ENCODE measurements at regions not wholly inside any gene's neighbourhood (a gene's known extent, or its start where the extent isn't known, plus 50 kb on each side); places are given as distances from the start of the nearest gene placed in this dataset.

DNA sequence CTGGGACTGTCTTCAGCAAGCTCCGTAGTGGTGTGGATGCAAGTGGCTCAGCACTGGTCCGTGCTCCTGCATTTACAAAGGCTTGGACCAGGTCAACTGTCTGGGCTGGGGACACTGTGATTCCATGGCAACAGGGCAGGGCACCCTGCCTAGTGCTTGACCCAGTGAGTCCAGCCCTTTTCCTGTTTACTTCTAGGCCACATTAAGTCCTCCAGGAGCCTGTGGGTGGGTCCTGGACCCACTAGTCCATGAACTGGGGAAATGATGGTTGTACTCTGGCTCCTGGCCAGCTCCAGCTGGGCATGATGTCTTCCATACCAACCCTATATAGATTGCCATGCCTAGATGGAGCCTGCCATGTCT is 152.0 kb downstream of the RPS24 start:
- no peaks in the 10 kb centered on the region for H3K36me3 ChIP-seq
- WGBS, 2 donors = 90% methylated on average over 2 of the region's 2 CpGs; no CpG with 5 or more reads in 1 of the 2 donors
- H3K9me3 ChIP-seq = no peaks in the 10 kb centered on the region
- no peak overlapping the region for H3K27ac ChIP-seq
- H3K4me3 ChIP-seq = no peak overlapping the region
- peak in 1 of 2 donors; percentile 9 for DNase-seq (ENCODE audit: low spot score in 2 of 2)
- H3K27me3 ChIP-seq = no peaks in the 10 kb centered on the region
- TF ChIP-seq, protein P1, sequence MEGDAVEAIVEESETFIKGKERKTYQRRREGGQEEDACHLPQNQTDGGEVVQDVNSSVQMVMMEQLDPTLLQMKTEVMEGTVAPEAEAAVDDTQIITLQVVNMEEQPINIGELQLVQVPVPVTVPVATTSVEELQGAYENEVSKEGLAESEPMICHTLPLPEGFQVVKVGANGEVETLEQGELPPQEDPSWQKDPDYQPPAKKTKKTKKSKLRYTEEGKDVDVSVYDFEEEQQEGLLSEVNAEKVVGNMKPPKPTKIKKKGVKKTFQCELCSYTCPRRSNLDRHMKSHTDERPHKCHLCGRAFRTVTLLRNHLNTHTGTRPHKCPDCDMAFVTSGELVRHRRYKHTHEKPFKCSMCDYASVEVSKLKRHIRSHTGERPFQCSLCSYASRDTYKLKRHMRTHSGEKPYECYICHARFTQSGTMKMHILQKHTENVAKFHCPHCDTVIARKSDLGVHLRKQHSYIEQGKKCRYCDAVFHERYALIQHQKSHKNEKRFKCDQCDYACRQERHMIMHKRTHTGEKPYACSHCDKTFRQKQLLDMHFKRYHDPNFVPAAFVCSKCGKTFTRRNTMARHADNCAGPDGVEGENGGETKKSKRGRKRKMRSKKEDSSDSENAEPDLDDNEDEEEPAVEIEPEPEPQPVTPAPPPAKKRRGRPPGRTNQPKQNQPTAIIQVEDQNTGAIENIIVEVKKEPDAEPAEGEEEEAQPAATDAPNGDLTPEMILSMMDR (IDR thresholded peaks at IDR 0.05) = no peak
- peaks cover 0 to 10% (median 0%) of the 10 kb centered on the region in 4 donors for H3K4me1 ChIP-seq

DNA sequence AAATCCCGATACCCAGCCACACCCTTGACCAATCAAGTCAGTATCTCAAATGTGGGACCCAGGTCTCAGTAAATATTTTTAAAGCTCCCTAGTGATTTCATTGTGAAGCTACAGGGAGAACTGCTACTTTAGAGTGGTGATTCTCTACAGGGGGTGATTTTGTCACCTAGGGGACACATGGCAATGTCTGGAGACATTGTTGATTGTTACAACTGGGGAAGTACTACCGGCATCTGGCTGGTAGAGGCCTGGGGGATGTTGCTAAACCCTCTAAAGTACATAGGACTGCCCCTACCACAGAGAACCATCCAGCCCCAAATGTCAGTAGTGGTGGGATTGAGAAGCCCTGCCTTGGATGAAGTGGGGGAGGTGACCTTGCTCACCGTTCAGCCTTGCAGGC is 152.9 kb downstream of the RPS24 start:
- peaks cover 0 to 10% (median 0%) of the 10 kb centered on the region in 4 donors for H3K4me1 ChIP-seq
- H3K9me3 ChIP-seq = no peaks in the 10 kb centered on the region
- H3K36me3 ChIP-seq = no peaks in the 10 kb centered on the region
- no peak overlapping the region for H3K4me3 ChIP-seq
- DNase-seq (ENCODE audit: low spot score in 2 of 2) = no peak
- TF ChIP-seq POLR2A (IDR thresholded peaks at IDR 0.05) = no peak
- TF ChIP-seq EP300 (IDR thresholded peaks at IDR 0.05) = no peak
- TF ChIP-seq, protein P1 (IDR thresholded peaks at IDR 0.05) = no peak
- WGBS, 2 donors = 73 to 81% methylated on average over 3 of the region's 3 CpGs
- H3K27ac ChIP-seq = no peak overlapping the region
- no peaks in the 10 kb centered on the region for H3K27me3 ChIP-seq

- no peak for DNase-seq (ENCODE audit: low spot score in 2 of 2)
- Histone ChIP-seq H3K9me3 (peaks cover 0 to 1% (median 0%) of the 10 kb centered on the region in 4 donors), H3K4me1 (peaks cover 0 to 10% (median 0%) of the 10 kb centered on the region in 4 donors), H3K4me3 (no peak overlapping the region), H3K27ac (no peak overlapping the region), H3K36me3 (no peaks in the 10 kb centered on the region), H3K27me3 (no peaks in the 10 kb centered on the region)
- WGBS, 2 donors = 95 to 100% methylated on average over 2 of the region's 2 CpGs
- TF ChIP-seq, protein P1 (IDR thresholded peaks at IDR 0.05) = no peak
- TF ChIP-seq POLR2A (IDR thresholded peaks at IDR 0.05) = no peak
- no peak for TF ChIP-seq EP300 (IDR thresholded peaks at IDR 0.05)
These were observed 153.7 kb downstream of the RPS24 start for GRCh38 chr10:78187371-78187770.

DNA sequence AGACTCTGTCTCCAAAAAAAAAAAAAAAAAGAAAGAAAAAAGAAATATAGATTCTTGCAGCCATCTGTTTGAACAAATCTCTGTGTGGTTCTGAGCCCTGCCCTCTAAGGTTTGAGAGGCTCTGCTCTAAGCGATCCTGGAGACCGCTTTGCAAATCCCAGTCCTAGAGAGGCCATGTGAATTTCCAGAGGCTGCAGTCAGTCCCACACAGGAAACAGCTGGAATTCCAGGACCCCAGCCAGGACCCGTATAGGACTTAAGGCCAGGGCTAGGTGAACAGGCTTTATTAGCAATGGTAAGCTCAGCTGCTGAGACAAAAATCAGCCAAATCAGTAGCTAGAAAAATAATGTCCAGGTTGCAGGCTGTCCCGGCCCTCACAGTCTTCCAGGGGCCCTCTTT is 154.8 kb downstream of the RPS24 start:
- no peaks in the 10 kb centered on the region for H3K36me3 ChIP-seq
- H3K9me3 ChIP-seq = peaks cover 0 to 12% (median under 1%) of the 10 kb centered on the region in 4 donors
- H3K4me1 ChIP-seq = peaks cover 0 to 10% (median 0%) of the 10 kb centered on the region in 4 donors
- TF ChIP-seq, protein P1 (IDR thresholded peaks at IDR 0.05) = no peak
- TF ChIP-seq POLR2A (IDR thresholded peaks at IDR 0.05) (no peak), EP300 (IDR thresholded peaks at IDR 0.05) (no peak)
- no peak overlapping the region for H3K4me3 ChIP-seq
- no peak overlapping the region for H3K27ac ChIP-seq
- H3K27me3 ChIP-seq = no peaks in the 10 kb centered on the region
- 74 to 78% methylated on average over 4 of the region's 4 CpGs for WGBS, 2 donors
- DNase-seq (ENCODE audit: low spot score in 2 of 2) = no peak

DNA sequence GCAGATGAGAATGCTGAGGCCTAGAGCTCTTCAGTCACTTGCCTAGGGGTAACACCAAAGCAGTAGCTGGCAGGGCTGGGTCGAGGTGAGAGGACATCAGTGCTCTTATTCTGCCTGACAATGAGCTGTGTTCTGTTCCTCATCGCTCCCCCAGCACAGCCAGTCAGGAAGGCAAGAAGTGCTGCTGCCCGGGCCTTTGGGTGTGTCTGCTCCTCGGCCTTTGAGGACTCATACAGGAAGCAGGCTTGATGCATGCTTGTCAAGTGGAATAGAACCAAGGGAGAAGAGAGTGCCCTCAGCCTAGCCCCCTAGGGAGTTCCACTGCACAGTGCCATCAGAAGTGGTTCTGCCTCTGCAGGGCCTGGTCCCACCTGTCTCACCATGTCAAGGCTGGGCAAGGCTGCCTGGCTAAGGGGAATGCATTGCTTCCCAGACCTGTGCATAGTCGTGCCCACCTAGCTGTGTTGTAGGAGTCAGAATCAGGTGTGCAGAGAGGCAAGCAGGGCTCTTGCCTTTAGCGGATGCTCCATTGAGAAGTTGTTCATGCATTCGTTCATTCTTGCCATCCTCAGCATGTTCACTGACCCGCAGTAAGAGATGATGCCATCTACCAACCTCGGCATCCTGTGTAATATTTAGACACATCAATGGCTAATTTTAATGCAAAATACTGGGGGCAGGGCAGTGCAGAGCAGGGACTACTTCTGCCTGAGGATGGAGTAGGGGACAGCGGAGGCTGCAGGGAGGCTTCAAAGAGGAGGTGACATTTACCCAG is 156.6 kb downstream of the RPS24 start:
- no peak overlapping the region for H3K4me3 ChIP-seq
- TF ChIP-seq POLR2A (IDR thresholded peaks at IDR 0.05) (no peak), EP300 (IDR thresholded peaks at IDR 0.05) (no peak)
- TF ChIP-seq, protein P1 (IDR thresholded peaks at IDR 0.05) = no peak
- no peaks in the 10 kb centered on the region for H3K27me3 ChIP-seq
- H3K36me3 ChIP-seq = no peaks in the 10 kb centered on the region
- peaks cover 0 to 19% (median 1%) of the 10 kb centered on the region in 4 donors for H3K9me3 ChIP-seq
- DNase-seq (ENCODE audit: low spot score in 2 of 2) = no peak
- no peak overlapping the region for H3K27ac ChIP-seq
- 77 to 81% methylated on average over 10 of the region's 10 CpGs for WGBS, 2 donors
- peaks cover 0 to 7% (median 0%) of the 10 kb centered on the region in 4 donors for H3K4me1 ChIP-seq

Data from tibial nerve (tissue), 4 donors.